ENCODE measurements at regions not wholly inside any gene's neighbourhood (a gene's known extent, or its start where the extent isn't known, plus 50 kb on each side); places are given as distances from the start of the nearest gene placed in this dataset.

- POLR2A ChIA-PET = no interaction called here
Observed at GRCh38 chr1:60591583-60591982, 490.8 kb upstream of the NFIA start.

GRCh38 chr1:60589916-60590315 lies 492.4 kb upstream of the NFIA start:
- CTCF ChIA-PET = no interaction called here
- POLR2A ChIA-PET = no interaction called here
- no peaks in the 10 kb centered on the region for H3K27me3 Mint-ChIP-seq (ENCODE audit: low read depth)

More at GRCh38 chr1:60591583-60591982, 490.8 kb upstream of the NFIA start:
- Mint-ChIP-seq H3K27ac (no peak overlapping the region), H3K4me3 (no peak overlapping the region), H3K4me1 (no peaks in the 10 kb centered on the region), H3K9me3 (peaks cover 11% of the 10 kb centered on the region), H3K27me3 (ENCODE audit: low read depth) (no peaks in the 10 kb centered on the region), H3K36me3 (peaks cover 10% of the 10 kb centered on the region; the same call in 1 of the 2 replicates)
- no peak for DNase-seq (ENCODE audit: low spot score)
- CTCF ChIA-PET = no interaction called here
- ATAC-seq = no peak
- TF ChIP-seq HMGA2 (CRISPR knock-in tag; IDR thresholded peaks at IDR 0.05) (peak; percentile 92), CBFB (CRISPR knock-in tag; IDR thresholded peaks at IDR 0.05; ENCODE audit: low read depth) (no peak), GABPB1 (CRISPR knock-in tag; IDR thresholded peaks at IDR 0.05) (no peak)
- TF ChIP-seq, protein P1, sequence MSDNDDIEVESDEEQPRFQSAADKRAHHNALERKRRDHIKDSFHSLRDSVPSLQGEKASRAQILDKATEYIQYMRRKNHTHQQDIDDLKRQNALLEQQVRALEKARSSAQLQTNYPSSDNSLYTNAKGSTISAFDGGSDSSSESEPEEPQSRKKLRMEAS (CRISPR knock-in tag; IDR thresholded peaks at IDR 0.05) = no peak

More at GRCh38 chr1:60589916-60590315, 492.4 kb upstream of the NFIA start:
- Mint-ChIP-seq H3K36me3 (peaks cover 6% of the 10 kb centered on the region), H3K27ac (no peak overlapping the region), H3K4me1 (no peaks in the 10 kb centered on the region), H3K4me3 (no peak overlapping the region), H3K9me3 (peaks cover 8% of the 10 kb centered on the region)
- TF ChIP-seq ZNF317 (CRISPR knock-in tag; IDR thresholded peaks at IDR 0.05; ENCODE audit: borderline replicate concordance, low read depth) (no peak), ZNF396 (CRISPR knock-in tag; IDR thresholded peaks at IDR 0.05; ENCODE audit: borderline replicate concordance) (no peak), ZBTB43 (CRISPR knock-in tag; IDR thresholded peaks at IDR 0.05) (no peak), CTCF (IDR thresholded peaks at IDR 0.05) (no peak), NR2C2 (CRISPR knock-in tag; IDR thresholded peaks at IDR 0.05) (no peak), NR3C1 (CRISPR knock-in tag; conservative IDR thresholded peaks at IDR 0.05; ENCODE audit: low read depth) (no peak), PRRX2 (CRISPR knock-in tag; IDR thresholded peaks at IDR 0.05) (no peak), OVOL2 (CRISPR knock-in tag; IDR thresholded peaks at IDR 0.05; ENCODE audit: borderline replicate concordance) (no peak)
- TF ChIP-seq, protein P2, sequence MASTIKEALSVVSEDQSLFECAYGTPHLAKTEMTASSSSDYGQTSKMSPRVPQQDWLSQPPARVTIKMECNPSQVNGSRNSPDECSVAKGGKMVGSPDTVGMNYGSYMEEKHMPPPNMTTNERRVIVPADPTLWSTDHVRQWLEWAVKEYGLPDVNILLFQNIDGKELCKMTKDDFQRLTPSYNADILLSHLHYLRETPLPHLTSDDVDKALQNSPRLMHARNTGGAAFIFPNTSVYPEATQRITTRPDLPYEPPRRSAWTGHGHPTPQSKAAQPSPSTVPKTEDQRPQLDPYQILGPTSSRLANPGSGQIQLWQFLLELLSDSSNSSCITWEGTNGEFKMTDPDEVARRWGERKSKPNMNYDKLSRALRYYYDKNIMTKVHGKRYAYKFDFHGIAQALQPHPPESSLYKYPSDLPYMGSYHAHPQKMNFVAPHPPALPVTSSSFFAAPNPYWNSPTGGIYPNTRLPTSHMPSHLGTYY (CRISPR knock-in tag; IDR thresholded peaks at IDR 0.05) = no peak
- TF ChIP-seq, protein P3, sequence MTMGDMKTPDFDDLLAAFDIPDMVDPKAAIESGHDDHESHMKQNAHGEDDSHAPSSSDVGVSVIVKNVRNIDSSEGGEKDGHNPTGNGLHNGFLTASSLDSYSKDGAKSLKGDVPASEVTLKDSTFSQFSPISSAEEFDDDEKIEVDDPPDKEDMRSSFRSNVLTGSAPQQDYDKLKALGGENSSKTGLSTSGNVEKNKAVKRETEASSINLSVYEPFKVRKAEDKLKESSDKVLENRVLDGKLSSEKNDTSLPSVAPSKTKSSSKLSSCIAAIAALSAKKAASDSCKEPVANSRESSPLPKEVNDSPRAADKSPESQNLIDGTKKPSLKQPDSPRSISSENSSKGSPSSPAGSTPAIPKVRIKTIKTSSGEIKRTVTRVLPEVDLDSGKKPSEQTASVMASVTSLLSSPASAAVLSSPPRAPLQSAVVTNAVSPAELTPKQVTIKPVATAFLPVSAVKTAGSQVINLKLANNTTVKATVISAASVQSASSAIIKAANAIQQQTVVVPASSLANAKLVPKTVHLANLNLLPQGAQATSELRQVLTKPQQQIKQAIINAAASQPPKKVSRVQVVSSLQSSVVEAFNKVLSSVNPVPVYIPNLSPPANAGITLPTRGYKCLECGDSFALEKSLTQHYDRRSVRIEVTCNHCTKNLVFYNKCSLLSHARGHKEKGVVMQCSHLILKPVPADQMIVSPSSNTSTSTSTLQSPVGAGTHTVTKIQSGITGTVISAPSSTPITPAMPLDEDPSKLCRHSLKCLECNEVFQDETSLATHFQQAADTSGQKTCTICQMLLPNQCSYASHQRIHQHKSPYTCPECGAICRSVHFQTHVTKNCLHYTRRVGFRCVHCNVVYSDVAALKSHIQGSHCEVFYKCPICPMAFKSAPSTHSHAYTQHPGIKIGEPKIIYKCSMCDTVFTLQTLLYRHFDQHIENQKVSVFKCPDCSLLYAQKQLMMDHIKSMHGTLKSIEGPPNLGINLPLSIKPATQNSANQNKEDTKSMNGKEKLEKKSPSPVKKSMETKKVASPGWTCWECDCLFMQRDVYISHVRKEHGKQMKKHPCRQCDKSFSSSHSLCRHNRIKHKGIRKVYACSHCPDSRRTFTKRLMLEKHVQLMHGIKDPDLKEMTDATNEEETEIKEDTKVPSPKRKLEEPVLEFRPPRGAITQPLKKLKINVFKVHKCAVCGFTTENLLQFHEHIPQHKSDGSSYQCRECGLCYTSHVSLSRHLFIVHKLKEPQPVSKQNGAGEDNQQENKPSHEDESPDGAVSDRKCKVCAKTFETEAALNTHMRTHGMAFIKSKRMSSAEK (CRISPR knock-in tag; IDR thresholded peaks at IDR 0.05; ENCODE audit: borderline replicate concordance) = no peak
- DNase-seq (ENCODE audit: low spot score) = no peak
- no peak for ATAC-seq
